IMR-90 (cell line): ENCODE measurements at regions not wholly inside any gene's neighbourhood (a gene's known extent, or its start where the extent isn't known, plus 50 kb on each side); places are given as distances from the start of the nearest gene placed in this dataset.

Experiments used
- ATAC-seq: fragments of 200-7000 bp; cut with Tn5 transposase; 2 replicates; pipeline ENCODE4 v1.9.1; 2020; ENCODE audit warnings: low read depth, mild to moderate bottlenecking, moderate library complexity
- BruUV-seq: library from RNA; stranded (reverse); fragments of 400-500 nt; replicated peaks from 2 replicates; lab custom pipeline; 2021; lab: Mats Ljungman, UMichigan
- CTCF ChIA-PET: fragments of 300-600 bp; formaldehyde crosslinking; extraction: SDS; loops from one replicate; lab custom pipeline; 2021; ENCODE audit warnings: antibody characterized with exemption; lab: Yijun Ruan, JAX
- POLR2A ChIA-PET: fragments of 300-600 bp; sonication (Branson Sonifier 250); formaldehyde crosslinking; loops from one replicate; lab custom pipeline; 2022; ENCODE audit warnings: antibody characterized with exemption; ENCODE audit not compliant: unreplicated experiment; lab: Charles Lee
- DNase-seq: peaks from one replicate; pipeline ENCODE4 v3.0.0; 2013
- H2AFZ ChIP-seq: replicated peaks from 2 replicates; pipeline ENCODE3; 2013; ENCODE audit warnings: low read length, mild to moderate bottlenecking; ENCODE audit not compliant: poor library complexity
- H2AK5ac ChIP-seq: 2 replicates; pipeline ENCODE4 v1.6.1; 2013; ENCODE audit warnings: low read depth, low read length, inconsistent platforms
- H2AK9ac ChIP-seq: replicated peaks from 2 replicates; pipeline ENCODE3; 2013; ENCODE audit warnings: mild to moderate bottlenecking, low read depth, low read length, moderate library complexity; ENCODE audit not compliant: poor library complexity
- H2BK120ac ChIP-seq: 2 replicates; pipeline ENCODE4 v1.6.1; 2013; ENCODE audit warnings: low read depth, low read length, inconsistent platforms
- H2BK15ac ChIP-seq: 3 replicates; pipeline ENCODE4 v1.6.1; 2013; ENCODE audit warnings: low read depth, low read length, inconsistent platforms
- H2BK20ac ChIP-seq: 2 replicates; pipeline ENCODE4 v1.6.1; 2013; ENCODE audit warnings: low read depth, mild to moderate bottlenecking, inconsistent platforms, low read length, moderate library complexity
- H2BK5ac ChIP-seq: 2 replicates; pipeline ENCODE4 v1.6.1; 2013; ENCODE audit warnings: mild to moderate bottlenecking, low read depth, low read length, inconsistent platforms; ENCODE audit not compliant: poor library complexity, severe bottlenecking
- H3K14ac ChIP-seq: replicated peaks from 2 replicates; pipeline ENCODE4 v1.6.1; 2013; ENCODE audit warnings: low read depth, low read length, inconsistent platforms
- H3K18ac ChIP-seq: 2 replicates; pipeline ENCODE4 v1.6.1; 2013; ENCODE audit warnings: low read depth, low read length, control low read depth
- H3K23ac ChIP-seq: 2 replicates; pipeline ENCODE4 v1.6.1; 2013; ENCODE audit warnings: low read depth, low read length, inconsistent platforms
- H3K27ac ChIP-seq: 2 replicates; pipeline ENCODE4 v1.5.1; 2013; ENCODE audit warnings: mild to moderate bottlenecking, control low read depth, low read length; ENCODE audit not compliant: insufficient read depth
- H3K27me3 ChIP-seq: 2 replicates; pipeline ENCODE4 v1.6.1; 2013; ENCODE audit warnings: low read length; ENCODE audit not compliant: control insufficient read depth, insufficient read depth
- H3K36me3 ChIP-seq: 2 replicates; pipeline ENCODE4 v1.6.1; 2013; ENCODE audit warnings: low read length, mixed read lengths; ENCODE audit not compliant: control insufficient read depth, insufficient read depth
- H3K4ac ChIP-seq: 2 replicates; pipeline ENCODE4 v1.6.1; 2013; ENCODE audit warnings: low read depth, low read length, inconsistent platforms
- H3K4me1 ChIP-seq: 2 replicates; pipeline ENCODE4 v1.6.1; 2013; ENCODE audit warnings: low read length, mixed read lengths; ENCODE audit not compliant: control insufficient read depth, insufficient read depth
- H3K4me2 ChIP-seq: 2 replicates; pipeline ENCODE4 v1.6.1; 2013; ENCODE audit warnings: low read depth, mild to moderate bottlenecking, control low read depth, low read length, moderate library complexity
- H3K4me3 ChIP-seq: 2 replicates; pipeline ENCODE4 v1.5.1; 2013; ENCODE audit warnings: low read depth, mild to moderate bottlenecking, control low read depth, low read length, moderate library complexity; ENCODE audit not compliant: insufficient read depth
- H3K56ac ChIP-seq: 2 replicates; pipeline ENCODE4 v1.6.1; 2013; ENCODE audit warnings: low read length, inconsistent platforms; ENCODE audit not compliant: insufficient read depth; ENCODE audit errors: extremely low read depth
- H3K79me1 ChIP-seq, 2 experiments: 2 replicates each; pipeline ENCODE4 v1.6.1; 2013; ENCODE audit warnings: low read length in 2 of 2, inconsistent platforms in 1 of 2, low read depth in 1 of 2
- H3K9ac ChIP-seq: 2 replicates; pipeline ENCODE4 v1.6.1; 2013; ENCODE audit warnings: low read depth, low read length, control low read depth
- H3K9me1 ChIP-seq: 2 replicates; pipeline ENCODE4 v1.6.1; 2013; ENCODE audit warnings: low read length, inconsistent platforms; ENCODE audit not compliant: insufficient read depth
- H3K9me3 ChIP-seq: 2 replicates; pipeline ENCODE4 v1.6.1; 2013; ENCODE audit warnings: low read length; ENCODE audit not compliant: control insufficient read depth, insufficient read depth
- H4K20me1 ChIP-seq: 2 replicates; pipeline ENCODE4 v1.6.1; 2013; ENCODE audit warnings: low read length, inconsistent platforms; ENCODE audit not compliant: insufficient read depth
- H4K5ac ChIP-seq: 2 replicates; pipeline ENCODE4 v1.6.1; 2013; ENCODE audit warnings: mild to moderate bottlenecking, low read depth, low read length, control low read depth
- H4K8ac ChIP-seq, 2 experiments: 2 replicates each; pipeline ENCODE4 v1.6.1; 2013; ENCODE audit warnings: low read depth in 2 of 2, low read length in 2 of 2, control low read depth in 1 of 2, inconsistent platforms in 1 of 2
- H4K91ac ChIP-seq: 2 replicates; pipeline ENCODE4 v1.6.1; 2013; ENCODE audit warnings: low read depth, low read length, inconsistent platforms; ENCODE audit not compliant: insufficient read depth
- ELK1 ChIP-seq: fragments of 150-350 bp; IDR thresholded peaks from 2 replicates; pipeline ENCODE4 v1.6.1; 2016; ENCODE audit warnings: low read depth, mild to moderate bottlenecking, low read length, moderate library complexity, borderline replicate concordance
- MAFK ChIP-seq: IDR thresholded peaks from 2 replicates; pipeline ENCODE4 v1.6.1; 2012; ENCODE audit warnings: low read depth, low read length, improper control_type of control experiment
- USF2 ChIP-seq: fragments of 150-350 bp; IDR thresholded peaks from 2 replicates; pipeline ENCODE4 v1.6.1; 2017; ENCODE audit warnings: mild to moderate bottlenecking, antibody characterized with exemption, low read length, low read depth
- WGBS, 2 experiments: methylation state at CpG; one replicate each; pipeline versions ENCODE4 v1.1.5 to v1.1.7; 2013; ENCODE audit warnings: missing lambda C conversion rate in 2 of 2; ENCODE audit not compliant: insufficient read length in 1 of 2; ENCODE audit errors: extremely low coverage in 2 of 2; 5-methylcytosine and 5-hydroxymethylcytosine counted together
- dilution Hi-C: fragments of 300-500 bp; cut with HindIII; formaldehyde crosslinking; loops from one replicate; pipeline ENCODE4 v1.14.3; 2018; ENCODE audit warnings: low sequenced_read_pairs; ENCODE audit not compliant: unreplicated experiment
- in situ Hi-C: fragments of 300-500 bp; cut with MboI; formaldehyde crosslinking; loops from 3 replicates; pipeline ENCODE4 v1.14.3; 2019; ENCODE audit warnings: low sequenced_read_pairs, inconsistent platforms, mixed read lengths
- intact Hi-C: fragments of 100-400 bp; cut with micrococcal nuclease; formaldehyde crosslinking; loops from 2 replicates; pipeline ENCODE4 v1.10.0; 2022

- H3K18ac ChIP-seq, result no peak overlapping the region
- no peak overlapping the region for H2AK5ac ChIP-seq
- H2BK5ac ChIP-seq, result no peak overlapping the region
- no peak overlapping the region for H3K56ac ChIP-seq
- DNase-seq (no peak), ATAC-seq (no peak)
- no peak overlapping the region for H2BK20ac ChIP-seq
- H2AFZ ChIP-seq, result no peak overlapping the region
- H4K20me1 ChIP-seq, result no peaks in the 10 kb centered on the region
- H3K9me3 ChIP-seq, result no peaks in the 10 kb centered on the region
- H4K91ac ChIP-seq, result no peak overlapping the region
- dilution Hi-C loops (no loop called here), in situ Hi-C loops (no loop called here), intact Hi-C loops (no loop called here)
- H3K36me3 ChIP-seq, result no peaks in the 10 kb centered on the region
- no peak overlapping the region for H3K4me2 ChIP-seq
- no peak overlapping the region for H3K27ac ChIP-seq
- H2AK9ac ChIP-seq, result no peak overlapping the region
- H4K5ac ChIP-seq, result no peak overlapping the region
- H3K79me1 ChIP-seq, result no peaks in the 10 kb centered on the region
- no peak overlapping the region for H3K14ac ChIP-seq
- no peaks in the 10 kb centered on the region for H3K4me1 ChIP-seq
- H3K9ac ChIP-seq, result no peak overlapping the region
- no peaks in the 10 kb centered on the region; the same call in 1 of the 2 replicates for H3K27me3 ChIP-seq
- H2BK15ac ChIP-seq, result no peak overlapping the region
- no TSS peak for BruUV-seq
- H2BK120ac ChIP-seq, result no peak overlapping the region
- ChIA-PET CTCF (no interaction called here), POLR2A (no interaction called here)
- H4K8ac ChIP-seq, result no peak overlapping the region
- 37% methylated on average over 4 of the region's 7 CpGs; no CpG with 5 or more reads in 1 of the 2 experiments for WGBS, 2 experiments
- no peak overlapping the region for H3K4ac ChIP-seq
- H3K9me1 ChIP-seq, result no peaks in the 10 kb centered on the region
- H3K4me3 ChIP-seq, result no peak overlapping the region
- no peak overlapping the region for H3K23ac ChIP-seq
- TF ChIP-seq ELK1 (no peak), MAFK (no peak), USF2 (no peak)
Measured at GRCh38 chr13:40348096-40348679, 318.3 kb downstream of the FOXO1 start.
